ENCODE measurements at regions not wholly inside any gene's neighbourhood (a gene's known extent, or its start where the extent isn't known, plus 50 kb on each side); places are given as distances from the start of the nearest gene placed in this dataset.

DNA sequence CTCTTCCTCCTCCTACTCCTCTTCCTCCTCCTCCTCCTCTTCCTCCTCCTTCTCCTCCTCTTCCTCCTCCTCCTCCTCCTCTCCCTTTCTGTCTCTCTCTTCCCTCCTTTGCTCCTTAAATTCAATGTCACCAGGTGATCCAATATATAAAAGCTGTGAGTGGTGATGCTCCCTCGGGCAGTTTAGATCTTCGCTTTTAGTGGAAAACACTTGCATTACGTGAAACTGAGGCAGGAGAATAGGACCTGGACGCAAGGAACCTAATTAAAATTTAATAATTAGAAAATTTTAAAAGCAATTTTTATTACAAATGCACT, 279.7 kb downstream of the XXYLT1 start:
- no peak overlapping the region for H3K4me3 ChIP-seq (ENCODE audit: low read depth, low read length)
- no peak for DNase-seq (ENCODE audit: low read depth, low spot score)
- TF ChIP-seq, protein P1, sequence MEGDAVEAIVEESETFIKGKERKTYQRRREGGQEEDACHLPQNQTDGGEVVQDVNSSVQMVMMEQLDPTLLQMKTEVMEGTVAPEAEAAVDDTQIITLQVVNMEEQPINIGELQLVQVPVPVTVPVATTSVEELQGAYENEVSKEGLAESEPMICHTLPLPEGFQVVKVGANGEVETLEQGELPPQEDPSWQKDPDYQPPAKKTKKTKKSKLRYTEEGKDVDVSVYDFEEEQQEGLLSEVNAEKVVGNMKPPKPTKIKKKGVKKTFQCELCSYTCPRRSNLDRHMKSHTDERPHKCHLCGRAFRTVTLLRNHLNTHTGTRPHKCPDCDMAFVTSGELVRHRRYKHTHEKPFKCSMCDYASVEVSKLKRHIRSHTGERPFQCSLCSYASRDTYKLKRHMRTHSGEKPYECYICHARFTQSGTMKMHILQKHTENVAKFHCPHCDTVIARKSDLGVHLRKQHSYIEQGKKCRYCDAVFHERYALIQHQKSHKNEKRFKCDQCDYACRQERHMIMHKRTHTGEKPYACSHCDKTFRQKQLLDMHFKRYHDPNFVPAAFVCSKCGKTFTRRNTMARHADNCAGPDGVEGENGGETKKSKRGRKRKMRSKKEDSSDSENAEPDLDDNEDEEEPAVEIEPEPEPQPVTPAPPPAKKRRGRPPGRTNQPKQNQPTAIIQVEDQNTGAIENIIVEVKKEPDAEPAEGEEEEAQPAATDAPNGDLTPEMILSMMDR (IDR thresholded peaks at IDR 0.05; ENCODE audit: low read depth, low read length): no peak
- in situ Hi-C loops (cut with HindIII; ENCODE audit: low sequenced_read_pairs): no loop called here

DNA sequence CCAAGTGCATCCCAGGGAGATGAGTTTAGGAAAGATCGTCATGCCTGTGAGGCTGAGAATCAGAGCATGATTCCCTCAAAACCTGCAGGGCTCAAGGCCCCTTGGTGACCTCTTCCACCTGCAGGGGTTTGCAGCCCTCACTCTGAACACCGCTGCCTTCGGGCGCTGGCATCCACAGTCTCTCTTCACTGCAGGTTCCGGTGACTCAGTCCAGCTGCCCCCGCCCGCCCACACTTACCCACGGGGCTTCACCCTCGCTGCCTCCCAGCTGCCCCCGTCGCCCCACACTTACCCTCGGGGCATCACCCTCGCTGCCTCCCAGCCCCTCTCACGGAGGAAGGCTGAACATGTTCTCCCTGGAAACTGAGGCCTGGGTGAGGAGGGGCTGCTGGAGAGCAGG, 277.1 kb downstream of the XXYLT1 start:
- in situ Hi-C loops (cut with HindIII; ENCODE audit: low sequenced_read_pairs): no loop called here
- H3K4me3 ChIP-seq (ENCODE audit: low read depth, low read length): no peak overlapping the region
- no peak for DNase-seq (ENCODE audit: low read depth, low spot score)
- TF ChIP-seq, protein P1 (IDR thresholded peaks at IDR 0.05; ENCODE audit: low read depth, low read length): no peak

DNA sequence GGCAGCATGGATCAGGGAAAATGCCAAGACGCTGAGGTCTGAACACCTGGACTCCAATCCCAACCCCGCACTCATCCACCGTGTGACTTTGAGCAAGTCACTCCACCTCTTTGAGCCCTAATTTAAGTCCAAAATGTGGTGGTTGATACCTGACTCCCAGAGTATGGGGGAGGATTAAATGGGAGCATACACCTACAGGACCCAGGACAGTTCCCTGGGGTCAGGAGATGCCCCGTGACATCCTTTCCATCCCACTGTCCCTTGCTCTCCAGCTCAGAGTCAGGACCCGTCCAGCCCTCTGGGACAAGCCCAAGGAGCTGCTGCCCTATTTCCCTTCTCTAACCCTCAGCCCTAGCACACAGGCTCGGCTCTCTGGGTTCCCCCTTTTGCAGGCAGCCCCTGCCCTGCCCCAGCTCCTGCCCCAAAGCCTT, 276.4 kb downstream of the XXYLT1 start:
- H3K4me3 ChIP-seq (ENCODE audit: low read depth, low read length): no peak overlapping the region
- TF ChIP-seq, protein P1 (IDR thresholded peaks at IDR 0.05; ENCODE audit: low read depth, low read length): no peak
- in situ Hi-C loops (cut with HindIII; ENCODE audit: low sequenced_read_pairs): no loop called here
- no peak for DNase-seq (ENCODE audit: low read depth, low spot score)

DNA sequence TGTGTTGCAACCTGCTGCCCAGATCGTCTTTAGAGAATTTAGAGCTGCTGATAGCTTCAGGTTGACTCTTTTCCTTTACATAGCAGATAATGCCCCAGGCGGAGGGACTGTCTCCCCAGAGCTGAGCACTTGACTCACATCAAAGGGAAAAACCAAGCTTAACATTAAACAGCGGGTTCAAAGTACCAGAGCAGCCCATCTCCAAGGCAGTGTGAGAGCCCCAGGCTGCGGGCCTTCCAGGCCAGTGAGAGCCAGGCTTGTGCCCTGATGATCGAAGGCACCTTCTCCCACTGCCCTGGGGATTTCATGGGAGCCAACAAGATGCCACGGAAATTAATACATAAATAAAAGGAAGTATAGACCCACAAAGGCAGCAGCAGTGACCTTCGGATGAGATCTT, 275.6 kb downstream of the XXYLT1 start:
- no peak for DNase-seq (ENCODE audit: low read depth, low spot score)
- TF ChIP-seq, protein P1 (IDR thresholded peaks at IDR 0.05; ENCODE audit: low read depth, low read length): no peak
- H3K4me3 ChIP-seq (ENCODE audit: low read depth, low read length): no peak overlapping the region
- in situ Hi-C loops (cut with HindIII; ENCODE audit: low sequenced_read_pairs): no loop called here

DNA sequence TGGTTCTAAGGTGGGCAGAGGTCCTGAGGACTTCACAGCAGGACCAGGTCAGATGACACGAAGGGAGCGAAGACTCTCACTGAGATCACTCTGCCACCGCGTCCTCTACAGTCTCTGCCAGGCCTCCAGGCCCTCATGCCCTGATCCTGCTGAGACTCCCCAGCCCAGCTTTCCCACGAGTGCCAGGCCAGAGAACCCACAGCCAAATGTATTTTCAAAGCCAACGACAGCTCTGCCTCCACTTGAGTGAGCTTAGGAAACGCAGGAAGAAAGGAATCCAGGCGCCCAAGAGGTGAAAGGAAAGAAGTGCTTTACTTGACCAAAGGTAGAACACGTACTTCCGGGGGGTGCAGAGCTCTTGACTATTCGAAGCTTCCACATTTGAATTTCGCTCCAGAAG, 275.0 kb downstream of the XXYLT1 start:
- DNase-seq (ENCODE audit: low read depth, low spot score): no peak
- TF ChIP-seq, protein P1 (IDR thresholded peaks at IDR 0.05; ENCODE audit: low read depth, low read length): no peak
- no peak overlapping the region for H3K4me3 ChIP-seq (ENCODE audit: low read depth, low read length)
- in situ Hi-C loops (cut with HindIII; ENCODE audit: low sequenced_read_pairs): no loop called here

DNA sequence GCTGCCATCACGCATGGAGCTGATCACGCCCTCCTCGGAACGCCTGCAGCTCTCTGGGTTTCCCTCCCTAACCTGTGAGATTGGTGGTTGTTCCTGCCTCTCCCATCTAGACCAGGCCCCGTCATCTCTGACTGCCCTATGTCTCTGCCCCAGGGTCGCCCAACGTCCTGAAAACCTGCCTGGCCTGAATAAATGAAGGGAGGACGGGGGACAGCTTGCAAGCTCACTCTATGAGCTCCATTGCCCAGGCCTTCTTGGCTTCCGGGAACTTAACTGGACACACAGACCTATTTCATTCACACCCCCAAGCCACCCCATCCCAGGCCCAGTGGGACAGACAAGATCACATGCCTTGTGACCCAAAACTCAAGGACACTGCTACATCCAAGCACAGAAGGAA, 274.2 kb downstream of the XXYLT1 start:
- no peak overlapping the region for H3K4me3 ChIP-seq (ENCODE audit: low read depth, low read length)
- DNase-seq (ENCODE audit: low read depth, low spot score): no peak
- in situ Hi-C loops (cut with HindIII; ENCODE audit: low sequenced_read_pairs): no loop called here
- TF ChIP-seq, protein P1 (IDR thresholded peaks at IDR 0.05; ENCODE audit: low read depth, low read length): no peak

- in situ Hi-C loops (cut with HindIII; ENCODE audit: low sequenced_read_pairs): no loop called here
- DNase-seq (ENCODE audit: low read depth, low spot score): no peak
- TF ChIP-seq, protein P1 (IDR thresholded peaks at IDR 0.05; ENCODE audit: low read depth, low read length): no peak
- H3K4me3 ChIP-seq (ENCODE audit: low read depth, low read length): no peak overlapping the region
These were observed 272.5 kb downstream of the XXYLT1 start for GRCh38 chr3:194998417-194998816.

Measured in astrocyte of the spinal cord (primary cell).